CD8-positive, alpha-beta memory T cell (primary cell): ENCODE measurements at regions not wholly inside any gene's neighbourhood (a gene's known extent, or its start where the extent isn't known, plus 50 kb on each side); places are given as distances from the start of the nearest gene placed in this dataset.

Experiments used
- CTCF ChIA-PET: fragments of 350-600 bp; sonication (Branson Sonifier 250); formaldehyde crosslinking; loops from one replicate; lab custom pipeline; 2021; ENCODE audit warnings: antibody characterized with exemption; lab: Charles Lee
- POLR2A ChIA-PET: fragments of 350-600 bp; sonication (Branson Sonifier 250); formaldehyde crosslinking; loops from one replicate; lab custom pipeline; 2021; ENCODE audit warnings: antibody characterized with exemption; lab: Charles Lee
- DNase-seq, 5 donors: peaks; one replicate each; pipeline versions ENCODE4 v3.0.0 to v3.0.0-alpha.2; 2020 to 2022; ENCODE audit warnings: mixed read lengths in 1 of 5
- H3K27ac ChIP-seq: one replicate; pipeline ENCODE4 v1.7.0; 2013; ENCODE audit warnings: low read depth, mild to moderate bottlenecking, low read length, moderate library complexity
- H3K27me3 ChIP-seq: 2 replicates; pipeline ENCODE4 v1.7.0; 2013; ENCODE audit warnings: low read length, mild to moderate bottlenecking; ENCODE audit not compliant: insufficient read depth, poor library complexity, severe bottlenecking
- H3K36me3 ChIP-seq: 2 replicates; pipeline ENCODE4 v1.7.0; 2013; ENCODE audit warnings: mild to moderate bottlenecking, low read length, moderate library complexity; ENCODE audit not compliant: insufficient read depth
- H3K4me1 ChIP-seq: 2 replicates; pipeline ENCODE4 v1.7.0; 2013; ENCODE audit warnings: mild to moderate bottlenecking, low read length, moderate library complexity; ENCODE audit not compliant: insufficient read depth
- H3K4me3 ChIP-seq: 2 replicates; pipeline ENCODE4 v1.7.0; 2013; ENCODE audit warnings: mild to moderate bottlenecking, low read length
- H3K9me3 ChIP-seq: 2 replicates; pipeline ENCODE4 v1.7.0; 2013; ENCODE audit warnings: mild to moderate bottlenecking, low read length
- H3K27ac Mint-ChIP-seq, 8 donors: one replicate each; pipeline ENCODE4 v1.8.0; 2020 to 2021; ENCODE audit warnings: mixed read lengths in 8 of 8, mild to moderate bottlenecking in 6 of 8, inconsistent platforms in 3 of 8, moderate library complexity in 3 of 8
- H3K27me3 Mint-ChIP-seq, 2 donors: one replicate each; pipeline ENCODE4 v1.8.0; 2020 to 2021; ENCODE audit warnings: mixed read lengths in 2 of 2, mild to moderate bottlenecking in 1 of 2, moderate library complexity in 1 of 2
- H3K36me3 Mint-ChIP-seq, 3 donors: one replicate each; pipeline ENCODE4 v1.8.0; 2020 to 2021; ENCODE audit warnings: mixed read lengths in 3 of 3, inconsistent platforms in 1 of 3, mild to moderate bottlenecking in 1 of 3
- H3K4me1 Mint-ChIP-seq, 3 donors: one replicate each; pipeline ENCODE4 v1.8.0; 2020 to 2021; ENCODE audit warnings: mixed read lengths in 3 of 3, inconsistent platforms in 1 of 3, mild to moderate bottlenecking in 1 of 3
- H3K4me3 Mint-ChIP-seq, 7 donors: one replicate each; pipeline ENCODE4 v1.8.0; 2020 to 2021; ENCODE audit warnings: mixed read lengths in 7 of 7, mild to moderate bottlenecking in 6 of 7, moderate library complexity in 4 of 7, inconsistent platforms in 2 of 7
- H3K9me3 Mint-ChIP-seq, 5 donors: one replicate each; pipeline ENCODE4 v1.8.0; 2020 to 2022; ENCODE audit warnings: mixed read lengths in 5 of 5, mild to moderate bottlenecking in 3 of 5, moderate library complexity in 2 of 5, inconsistent platforms in 1 of 5

- DNase-seq, result no peak
- H3K4me3 Mint-ChIP-seq, result no peak overlapping the region
- Histone ChIP-seq H3K36me3 (no peaks in the 10 kb centered on the region), H3K9me3 (no peaks in the 10 kb centered on the region), H3K27ac (no peak overlapping the region), H3K4me3 (no peak overlapping the region), H3K4me1 (no peaks in the 10 kb centered on the region), H3K27me3 (no peaks in the 10 kb centered on the region)
- H3K27ac Mint-ChIP-seq, result no peak overlapping the region
- POLR2A ChIA-PET, result no interaction called here
- H3K27me3 Mint-ChIP-seq, result peaks cover 2 to 43% of the 10 kb centered on the region in 2 donors
- no peaks in the 10 kb centered on the region for H3K4me1 Mint-ChIP-seq
- CTCF ChIA-PET, result no interaction called here
- no peaks in the 10 kb centered on the region for H3K9me3 Mint-ChIP-seq
- no peaks in the 10 kb centered on the region for H3K36me3 Mint-ChIP-seq
Measured at GRCh38 chr5:39605145-39605544, 180.4 kb upstream of the DAB2 start.

- Mint-ChIP-seq H3K4me1 (no peaks in the 10 kb centered on the region), H3K27ac (no peak overlapping the region), H3K36me3 (no peaks in the 10 kb centered on the region), H3K27me3 (peaks cover 0 to 39% of the 10 kb centered on the region in 2 donors), H3K9me3 (no peaks in the 10 kb centered on the region), H3K4me3 (no peak overlapping the region)
- no peaks in the 10 kb centered on the region for H3K4me1 ChIP-seq
- no peaks in the 10 kb centered on the region for H3K36me3 ChIP-seq
- CTCF ChIA-PET, result no interaction called here
- H3K9me3 ChIP-seq, result no peaks in the 10 kb centered on the region
- H3K27ac ChIP-seq, result no peak overlapping the region
- no peak overlapping the region for H3K4me3 ChIP-seq
- DNase-seq, result no peak
- POLR2A ChIA-PET, result no interaction called here
- no peaks in the 10 kb centered on the region for H3K27me3 ChIP-seq
Measured at GRCh38 chr5:39604491-39604890, 179.7 kb upstream of the DAB2 start.

- Mint-ChIP-seq H3K27ac (no peak overlapping the region), H3K36me3 (no peaks in the 10 kb centered on the region), H3K4me3 (no peak overlapping the region), H3K27me3 (peaks cover 8 to 36% of the 10 kb centered on the region in 2 donors), H3K4me1 (no peaks in the 10 kb centered on the region), H3K9me3 (no peaks in the 10 kb centered on the region)
- Histone ChIP-seq H3K27ac (no peak overlapping the region), H3K36me3 (no peaks in the 10 kb centered on the region), H3K4me1 (no peaks in the 10 kb centered on the region), H3K9me3 (no peaks in the 10 kb centered on the region), H3K27me3 (no peaks in the 10 kb centered on the region), H3K4me3 (no peak overlapping the region)
- ChIA-PET POLR2A (no interaction called here), CTCF (interaction anchor here (1.1 kb wide), 1 partner anchor 9 kb away, joined by 3 read pairs; no protein-coding TSS in a partner anchor)
- no peak for DNase-seq
Measured at GRCh38 chr5:39599721-39600431, 175.1 kb upstream of the DAB2 start.

- Histone ChIP-seq H3K27ac (no peak overlapping the region), H3K36me3 (no peaks in the 10 kb centered on the region), H3K9me3 (no peaks in the 10 kb centered on the region), H3K4me3 (no peak overlapping the region), H3K27me3 (no peaks in the 10 kb centered on the region), H3K4me1 (no peaks in the 10 kb centered on the region)
- H3K36me3 Mint-ChIP-seq, result no peaks in the 10 kb centered on the region
- H3K4me3 Mint-ChIP-seq, result no peak overlapping the region
- CTCF ChIA-PET, result interaction anchor here (1.1 kb wide), 1 partner anchor 10 kb away, joined by 3 read pairs; no protein-coding TSS in a partner anchor
- H3K27me3 Mint-ChIP-seq, result peaks cover 8 to 37% of the 10 kb centered on the region in 2 donors
- POLR2A ChIA-PET, result no interaction called here
- H3K4me1 Mint-ChIP-seq, result no peaks in the 10 kb centered on the region
- H3K27ac Mint-ChIP-seq, result no peak overlapping the region
- DNase-seq, result no peak
- peaks cover 0 to 3% (median 0%) of the 10 kb centered on the region in 5 donors for H3K9me3 Mint-ChIP-seq
Measured at GRCh38 chr5:39598661-39599248, 174.0 kb upstream of the DAB2 start.

- no peak overlapping the region for H3K4me3 ChIP-seq
- Mint-ChIP-seq H3K4me3 (no peak overlapping the region), H3K36me3 (no peaks in the 10 kb centered on the region), H3K9me3 (no peaks in the 10 kb centered on the region), H3K4me1 (no peaks in the 10 kb centered on the region), H3K27ac (no peak overlapping the region), H3K27me3 (peaks cover 2 to 23% of the 10 kb centered on the region in 2 donors)
- ChIA-PET POLR2A (no interaction called here), CTCF (interaction anchor here (0.8 kb wide), 1 partner anchor 13 kb away, joined by 3 read pairs; no protein-coding TSS in a partner anchor)
- H3K27me3 ChIP-seq, result no peaks in the 10 kb centered on the region
- no peaks in the 10 kb centered on the region for H3K36me3 ChIP-seq
- no peak for DNase-seq
- H3K27ac ChIP-seq, result no peak overlapping the region
- no peaks in the 10 kb centered on the region for H3K4me1 ChIP-seq
- no peaks in the 10 kb centered on the region for H3K9me3 ChIP-seq
Measured at GRCh38 chr5:39588179-39588578, 163.4 kb upstream of the DAB2 start.

GRCh38 chr5:39587675-39588074 is 162.9 kb upstream of the DAB2 start:
- DNase-seq, result no peak
- Mint-ChIP-seq H3K4me3 (no peak overlapping the region), H3K4me1 (no peaks in the 10 kb centered on the region), H3K27me3 (peaks cover 2 to 28% of the 10 kb centered on the region in 2 donors), H3K27ac (no peak overlapping the region), H3K36me3 (no peaks in the 10 kb centered on the region), H3K9me3 (no peaks in the 10 kb centered on the region)
- POLR2A ChIA-PET, result no interaction called here
- H3K36me3 ChIP-seq, result no peaks in the 10 kb centered on the region
- H3K4me1 ChIP-seq, result no peaks in the 10 kb centered on the region
- no peaks in the 10 kb centered on the region for H3K27me3 ChIP-seq
- H3K9me3 ChIP-seq, result no peaks in the 10 kb centered on the region
- H3K4me3 ChIP-seq, result no peak overlapping the region
- CTCF ChIA-PET, result no interaction called here
- no peak overlapping the region for H3K27ac ChIP-seq

DNA sequence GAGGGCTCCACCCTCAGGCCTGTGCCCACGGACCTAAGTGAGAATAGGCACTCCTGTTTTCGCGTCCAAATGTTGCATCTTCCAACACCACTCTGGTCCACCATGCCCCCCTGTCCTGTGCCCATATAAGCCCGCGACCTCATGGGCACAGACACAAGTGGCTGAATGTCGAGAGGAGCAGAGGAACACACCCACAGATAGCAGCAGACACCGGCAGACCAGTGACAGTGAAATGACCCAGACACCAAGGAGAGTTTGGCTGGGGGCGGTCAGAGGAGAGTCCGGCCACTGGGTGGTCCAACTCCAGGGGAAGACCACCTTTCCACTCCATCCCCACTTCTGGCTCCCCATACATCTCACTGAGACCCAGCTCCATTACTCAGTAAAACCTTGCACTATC is 161.4 kb upstream of the DAB2 start:
- POLR2A ChIA-PET, result no interaction called here
- H3K4me1 ChIP-seq, result peaks cover 3% of the 10 kb centered on the region
- H3K27ac ChIP-seq, result no peak overlapping the region
- CTCF ChIA-PET, result no interaction called here
- no peak for DNase-seq
- no peak overlapping the region for H3K4me3 ChIP-seq
- H3K36me3 ChIP-seq, result no peaks in the 10 kb centered on the region
- peaks cover 2 to 28% of the 10 kb centered on the region in 2 donors for H3K27me3 Mint-ChIP-seq
- H3K27me3 ChIP-seq, result no peaks in the 10 kb centered on the region
- peaks cover 2 to 4% (median 3%) of the 10 kb centered on the region in 3 donors for H3K4me1 Mint-ChIP-seq
- H3K27ac Mint-ChIP-seq, result no peak overlapping the region
- no peaks in the 10 kb centered on the region for H3K9me3 ChIP-seq
- H3K4me3 Mint-ChIP-seq, result no peak overlapping the region
- no peaks in the 10 kb centered on the region for H3K9me3 Mint-ChIP-seq
- H3K36me3 Mint-ChIP-seq, result no peaks in the 10 kb centered on the region

- no peaks in the 10 kb centered on the region for H3K27me3 ChIP-seq
- H3K4me1 Mint-ChIP-seq, result peaks cover 5 to 7% (median 7%) of the 10 kb centered on the region in 3 donors
- H3K4me3 ChIP-seq, result no peak overlapping the region
- no peaks in the 10 kb centered on the region for H3K9me3 ChIP-seq
- H3K4me3 Mint-ChIP-seq, result no peak overlapping the region
- DNase-seq, result no peak
- H3K36me3 Mint-ChIP-seq, result no peaks in the 10 kb centered on the region
- H3K9me3 Mint-ChIP-seq, result no peaks in the 10 kb centered on the region
- no peak overlapping the region for H3K27ac ChIP-seq
- H3K27ac Mint-ChIP-seq, result no peak overlapping the region
- peaks cover 2 to 28% of the 10 kb centered on the region in 2 donors for H3K27me3 Mint-ChIP-seq
- H3K36me3 ChIP-seq, result no peaks in the 10 kb centered on the region
- H3K4me1 ChIP-seq, result peaks cover 6% of the 10 kb centered on the region
- POLR2A ChIA-PET, result no interaction called here
- CTCF ChIA-PET, result no interaction called here
Measured at GRCh38 chr5:39584927-39585326, 160.1 kb upstream of the DAB2 start.
